T-helper 1 cell treated with Interleukin-12 subunit alpha and Interleukin-12 subunit beta and Interleukin-4 antibody, amounts not matched to agents 30 μg/mL and 1 μg/mL, for 36 hours (primary cell): ENCODE measurements at regions not wholly inside any gene's neighbourhood (a gene's known extent, or its start where the extent isn't known, plus 50 kb on each side); places are given as distances from the start of the nearest gene placed in this dataset.

Source experiments
- H3K27ac Mint-ChIP-seq: one replicate; pipeline ENCODE4 v1.8.0; 2021; ENCODE audit warnings: mild to moderate bottlenecking, mixed read lengths
- H3K27me3 Mint-ChIP-seq: one replicate; pipeline ENCODE4 v1.8.0; 2021; ENCODE audit warnings: low read depth, mixed read lengths
- H3K36me3 Mint-ChIP-seq: one replicate; pipeline ENCODE4 v1.8.0; 2021; ENCODE audit warnings: low read depth, mixed read lengths
- H3K4me1 Mint-ChIP-seq: one replicate; pipeline ENCODE4 v1.8.0; 2021; ENCODE audit warnings: low read depth, mixed read lengths
- H3K4me3 Mint-ChIP-seq: one replicate; pipeline ENCODE4 v1.8.0; 2021; ENCODE audit warnings: mild to moderate bottlenecking, moderate library complexity, mixed read lengths
- H3K9me3 Mint-ChIP-seq: one replicate; pipeline ENCODE4 v1.8.0; 2021; ENCODE audit warnings: mixed read lengths

GRCh38 chr3:118705487-118706219 is 329.0 kb downstream of the IGSF11 start:
- no peaks in the 10 kb centered on the region for H3K4me1 Mint-ChIP-seq
- no peaks in the 10 kb centered on the region for H3K9me3 Mint-ChIP-seq
- H3K27ac Mint-ChIP-seq: no peak overlapping the region
- no peak overlapping the region for H3K4me3 Mint-ChIP-seq
- no peaks in the 10 kb centered on the region for H3K27me3 Mint-ChIP-seq
- H3K36me3 Mint-ChIP-seq: no peaks in the 10 kb centered on the region

GRCh38 chr3:118707991-118708390 is 326.7 kb downstream of the IGSF11 start:
- no peak overlapping the region for H3K27ac Mint-ChIP-seq
- H3K9me3 Mint-ChIP-seq: no peaks in the 10 kb centered on the region
- no peaks in the 10 kb centered on the region for H3K36me3 Mint-ChIP-seq
- H3K4me3 Mint-ChIP-seq: no peak overlapping the region
- H3K27me3 Mint-ChIP-seq: no peaks in the 10 kb centered on the region
- no peaks in the 10 kb centered on the region for H3K4me1 Mint-ChIP-seq

- Mint-ChIP-seq H3K9me3 (no peaks in the 10 kb centered on the region), H3K36me3 (no peaks in the 10 kb centered on the region), H3K4me3 (no peak overlapping the region), H3K27me3 (no peaks in the 10 kb centered on the region), H3K4me1 (no peaks in the 10 kb centered on the region), H3K27ac (no peak overlapping the region)
Observed at GRCh38 chr3:118710532-118710931, 324.1 kb downstream of the IGSF11 start.

GRCh38 chr3:118713502-118714207 is 321.0 kb downstream of the IGSF11 start:
- Mint-ChIP-seq H3K4me1 (no peaks in the 10 kb centered on the region), H3K36me3 (no peaks in the 10 kb centered on the region), H3K4me3 (no peak overlapping the region), H3K27me3 (no peaks in the 10 kb centered on the region), H3K9me3 (no peaks in the 10 kb centered on the region), H3K27ac (no peak overlapping the region)

GRCh38 chr3:118714800-118715199 is 319.8 kb downstream of the IGSF11 start:
- Mint-ChIP-seq H3K36me3 (no peaks in the 10 kb centered on the region), H3K27ac (no peak overlapping the region), H3K27me3 (no peaks in the 10 kb centered on the region), H3K4me1 (no peaks in the 10 kb centered on the region), H3K4me3 (no peak overlapping the region), H3K9me3 (peaks cover 6% of the 10 kb centered on the region)

- Mint-ChIP-seq H3K36me3 (no peaks in the 10 kb centered on the region), H3K27ac (no peak overlapping the region), H3K4me3 (no peak overlapping the region), H3K27me3 (no peaks in the 10 kb centered on the region), H3K9me3 (no peaks in the 10 kb centered on the region), H3K4me1 (no peaks in the 10 kb centered on the region)
Observed at GRCh38 chr3:118729546-118729945, 305.1 kb downstream of the IGSF11 start.

- Mint-ChIP-seq H3K4me1 (no peaks in the 10 kb centered on the region), H3K27me3 (no peaks in the 10 kb centered on the region), H3K27ac (no peak overlapping the region), H3K9me3 (no peaks in the 10 kb centered on the region), H3K4me3 (no peak overlapping the region), H3K36me3 (no peaks in the 10 kb centered on the region)
Observed at GRCh38 chr3:118734664-118735063, 300.0 kb downstream of the IGSF11 start.

- Mint-ChIP-seq H3K27ac (no peak overlapping the region), H3K4me3 (no peak overlapping the region), H3K36me3 (no peaks in the 10 kb centered on the region), H3K27me3 (no peaks in the 10 kb centered on the region), H3K4me1 (no peaks in the 10 kb centered on the region), H3K9me3 (no peaks in the 10 kb centered on the region)
Observed at GRCh38 chr3:118736107-118736506, 298.5 kb downstream of the IGSF11 start.

GRCh38 chr3:118740722-118741290 is 293.8 kb downstream of the IGSF11 start:
- H3K9me3 Mint-ChIP-seq: no peaks in the 10 kb centered on the region
- no peaks in the 10 kb centered on the region for H3K27me3 Mint-ChIP-seq
- H3K4me1 Mint-ChIP-seq: no peaks in the 10 kb centered on the region
- no peaks in the 10 kb centered on the region for H3K36me3 Mint-ChIP-seq
- no peak overlapping the region for H3K4me3 Mint-ChIP-seq
- H3K27ac Mint-ChIP-seq: no peak overlapping the region

GRCh38 chr3:118742760-118743159 is 291.9 kb downstream of the IGSF11 start:
- no peak overlapping the region for H3K27ac Mint-ChIP-seq
- H3K9me3 Mint-ChIP-seq: no peaks in the 10 kb centered on the region
- H3K27me3 Mint-ChIP-seq: no peaks in the 10 kb centered on the region
- no peaks in the 10 kb centered on the region for H3K4me1 Mint-ChIP-seq
- no peak overlapping the region for H3K4me3 Mint-ChIP-seq
- H3K36me3 Mint-ChIP-seq: no peaks in the 10 kb centered on the region

- Mint-ChIP-seq H3K27ac (no peak overlapping the region), H3K4me1 (no peaks in the 10 kb centered on the region), H3K4me3 (no peak overlapping the region), H3K36me3 (no peaks in the 10 kb centered on the region), H3K27me3 (no peaks in the 10 kb centered on the region), H3K9me3 (no peaks in the 10 kb centered on the region)
Observed at GRCh38 chr3:118744186-118744585, 290.5 kb downstream of the IGSF11 start.

- H3K4me1 Mint-ChIP-seq: no peaks in the 10 kb centered on the region
- H3K4me3 Mint-ChIP-seq: no peak overlapping the region
- H3K9me3 Mint-ChIP-seq: no peaks in the 10 kb centered on the region
- H3K27me3 Mint-ChIP-seq: no peaks in the 10 kb centered on the region
- H3K36me3 Mint-ChIP-seq: no peaks in the 10 kb centered on the region
- no peak overlapping the region for H3K27ac Mint-ChIP-seq
Observed at GRCh38 chr3:118754406-118755252, 280.0 kb downstream of the IGSF11 start.

GRCh38 chr3:118755253-118755801 is 279.3 kb downstream of the IGSF11 start:
- H3K27ac Mint-ChIP-seq: no peak overlapping the region
- H3K9me3 Mint-ChIP-seq: no peaks in the 10 kb centered on the region
- H3K4me3 Mint-ChIP-seq: no peak overlapping the region
- H3K27me3 Mint-ChIP-seq: no peaks in the 10 kb centered on the region
- no peaks in the 10 kb centered on the region for H3K4me1 Mint-ChIP-seq
- no peaks in the 10 kb centered on the region for H3K36me3 Mint-ChIP-seq

GRCh38 chr3:118760585-118761290 is 273.9 kb downstream of the IGSF11 start:
- H3K36me3 Mint-ChIP-seq: no peaks in the 10 kb centered on the region
- no peaks in the 10 kb centered on the region for H3K27me3 Mint-ChIP-seq
- no peaks in the 10 kb centered on the region for H3K9me3 Mint-ChIP-seq
- H3K27ac Mint-ChIP-seq: no peak overlapping the region
- no peaks in the 10 kb centered on the region for H3K4me1 Mint-ChIP-seq
- H3K4me3 Mint-ChIP-seq: no peak overlapping the region
